Kidney epithelial cell (primary cell): ENCODE measurements at regions not wholly inside any gene's neighbourhood (a gene's known extent, or its start where the extent isn't known, plus 50 kb on each side); places are given as distances from the start of the nearest gene placed in this dataset.

Source experiments
- DNase-seq: peaks from one replicate; pipeline ENCODE4 v3.0.0-alpha.2; 2010; ENCODE audit warnings: low read depth
- H3K27me3 ChIP-seq: 2 replicates; pipeline ENCODE4 v1.6.0; 2011; ENCODE audit warnings: low read length; ENCODE audit not compliant: control insufficient read depth, insufficient read depth
- H3K36me3 ChIP-seq: 2 replicates; pipeline ENCODE4 v1.5.1; 2011; ENCODE audit warnings: low read length; ENCODE audit not compliant: control insufficient read depth, insufficient read depth
- H3K4me3 ChIP-seq: 2 replicates; pipeline ENCODE4 v1.5.1; 2011; ENCODE audit warnings: low read depth, mild to moderate bottlenecking, control low read depth, low read length
- TF ChIP-seq, protein P1 (sequence below): IDR thresholded peaks from 2 replicates; pipeline ENCODE4 v1.5.1; 2011; ENCODE audit warnings: mild to moderate bottlenecking, moderate library complexity, low read length, control low read depth, inconsistent platforms; ENCODE audit not compliant: insufficient read depth, poor library complexity, severe bottlenecking

DNA sequence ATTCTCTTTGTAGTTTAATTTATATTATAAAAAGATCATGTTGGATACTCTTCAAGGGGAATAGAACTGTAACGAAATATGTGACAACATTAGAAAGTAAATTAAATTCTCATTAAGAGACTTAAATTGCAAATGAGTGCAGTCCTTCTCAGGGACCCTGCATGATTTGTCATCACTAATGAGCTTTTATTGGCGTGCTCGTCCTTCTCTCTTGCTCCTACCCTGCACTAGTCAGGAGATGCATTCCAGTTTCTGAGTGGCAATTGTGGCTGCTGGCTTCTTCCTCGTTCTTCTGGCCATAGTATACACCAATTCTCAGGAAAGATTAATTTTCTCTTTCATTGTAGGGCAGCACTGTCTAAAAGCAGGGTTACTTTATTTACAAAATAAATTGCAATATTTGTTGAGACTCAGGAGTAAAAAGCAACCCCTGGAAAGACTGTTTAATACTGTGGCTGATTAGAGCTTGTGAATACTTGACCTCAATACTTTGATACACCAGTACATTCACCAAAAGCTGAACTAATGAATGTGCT lies 376.3 kb upstream of the CHD1 start:
- Histone ChIP-seq H3K36me3 (no peaks in the 10 kb centered on the region), H3K27me3 (no peaks in the 10 kb centered on the region), H3K4me3 (no peak overlapping the region)
- TF ChIP-seq, protein P1, sequence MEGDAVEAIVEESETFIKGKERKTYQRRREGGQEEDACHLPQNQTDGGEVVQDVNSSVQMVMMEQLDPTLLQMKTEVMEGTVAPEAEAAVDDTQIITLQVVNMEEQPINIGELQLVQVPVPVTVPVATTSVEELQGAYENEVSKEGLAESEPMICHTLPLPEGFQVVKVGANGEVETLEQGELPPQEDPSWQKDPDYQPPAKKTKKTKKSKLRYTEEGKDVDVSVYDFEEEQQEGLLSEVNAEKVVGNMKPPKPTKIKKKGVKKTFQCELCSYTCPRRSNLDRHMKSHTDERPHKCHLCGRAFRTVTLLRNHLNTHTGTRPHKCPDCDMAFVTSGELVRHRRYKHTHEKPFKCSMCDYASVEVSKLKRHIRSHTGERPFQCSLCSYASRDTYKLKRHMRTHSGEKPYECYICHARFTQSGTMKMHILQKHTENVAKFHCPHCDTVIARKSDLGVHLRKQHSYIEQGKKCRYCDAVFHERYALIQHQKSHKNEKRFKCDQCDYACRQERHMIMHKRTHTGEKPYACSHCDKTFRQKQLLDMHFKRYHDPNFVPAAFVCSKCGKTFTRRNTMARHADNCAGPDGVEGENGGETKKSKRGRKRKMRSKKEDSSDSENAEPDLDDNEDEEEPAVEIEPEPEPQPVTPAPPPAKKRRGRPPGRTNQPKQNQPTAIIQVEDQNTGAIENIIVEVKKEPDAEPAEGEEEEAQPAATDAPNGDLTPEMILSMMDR: no peak
- no peak for DNase-seq

DNA sequence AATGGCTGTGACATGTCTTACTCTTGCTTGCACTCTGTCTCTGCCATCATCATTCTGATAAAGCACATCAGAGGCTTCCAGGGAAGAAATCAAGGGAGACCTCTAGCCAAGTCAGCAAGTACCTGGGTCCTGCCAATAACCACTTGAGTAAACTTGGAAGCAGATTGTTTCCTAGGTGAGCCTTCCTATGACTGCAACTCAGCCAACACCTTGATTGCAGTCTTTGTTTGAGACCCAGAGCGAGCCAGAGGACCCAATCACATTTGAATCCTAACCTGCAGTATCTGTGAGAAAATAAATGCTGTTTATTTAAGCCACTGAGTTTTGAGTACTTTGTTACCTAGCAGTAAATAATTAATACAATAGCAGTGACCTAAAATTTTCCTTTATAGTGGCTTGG lies 356.8 kb upstream of the CHD1 start:
- no peaks in the 10 kb centered on the region for H3K27me3 ChIP-seq
- no peak for DNase-seq
- no peak overlapping the region for H3K4me3 ChIP-seq
- TF ChIP-seq, protein P1: no peak
- H3K36me3 ChIP-seq: no peaks in the 10 kb centered on the region

DNA sequence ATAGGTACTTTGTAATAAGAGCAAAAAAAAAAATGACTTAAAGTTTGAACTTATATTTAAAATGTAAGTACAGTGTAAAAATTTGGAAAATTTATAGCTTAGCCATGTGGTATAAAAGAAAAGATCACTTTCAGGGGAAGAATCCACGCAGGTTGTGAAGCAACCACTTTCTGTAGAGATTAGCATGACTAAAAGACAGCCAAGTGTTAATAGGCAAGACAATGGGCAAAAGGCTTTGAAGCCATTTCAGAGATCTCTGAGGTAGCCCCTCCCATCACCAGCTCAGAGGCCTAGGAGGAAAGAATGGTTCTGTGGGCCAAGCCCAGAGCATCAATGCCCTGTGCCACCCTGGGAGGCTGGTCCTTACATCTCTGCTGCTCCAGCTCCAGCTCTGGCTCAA lies 346.3 kb upstream of the CHD1 start:
- TF ChIP-seq, protein P1: no peak
- Histone ChIP-seq H3K27me3 (no peaks in the 10 kb centered on the region), H3K36me3 (no peaks in the 10 kb centered on the region), H3K4me3 (no peak overlapping the region)
- no peak for DNase-seq

DNA sequence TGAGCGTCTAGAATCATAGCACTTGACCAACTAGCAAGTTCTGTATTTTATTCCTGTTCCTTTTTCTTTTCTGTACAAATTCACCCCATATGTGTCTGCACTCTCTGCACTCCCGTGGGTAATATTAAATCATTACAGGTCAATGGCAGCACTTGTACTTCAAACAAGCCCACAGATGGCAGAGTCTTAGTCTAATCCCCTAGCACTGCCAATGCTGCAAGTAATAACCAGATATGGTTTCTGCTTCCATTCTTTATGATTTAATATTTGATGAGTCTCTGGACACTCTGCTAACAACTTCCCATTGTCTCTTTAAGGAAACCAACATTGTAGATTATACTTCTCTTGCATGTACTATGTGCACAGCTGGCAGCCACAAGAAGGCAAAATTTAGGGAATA lies 343.8 kb upstream of the CHD1 start:
- no peaks in the 10 kb centered on the region for H3K36me3 ChIP-seq
- H3K4me3 ChIP-seq: no peak overlapping the region
- TF ChIP-seq, protein P1: no peak
- no peaks in the 10 kb centered on the region for H3K27me3 ChIP-seq
- DNase-seq: no peak

DNA sequence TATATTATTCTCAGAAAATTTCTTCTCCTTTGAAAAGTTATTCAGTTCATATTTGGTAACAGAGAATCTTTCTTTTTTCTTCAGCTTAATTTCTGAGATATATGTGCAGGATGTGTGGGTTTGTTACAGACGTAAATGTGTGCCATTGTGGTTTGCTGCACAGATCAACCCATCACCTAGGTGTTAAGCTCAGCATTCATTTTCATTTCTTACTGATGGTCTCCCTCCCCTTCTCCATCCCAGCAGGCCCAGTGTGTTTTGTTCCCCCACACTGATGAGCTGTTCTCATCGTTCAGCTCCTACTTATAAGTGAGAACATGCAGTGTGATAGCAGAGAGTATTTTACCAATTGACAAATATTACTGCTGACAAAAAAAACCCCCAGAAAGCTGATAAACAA lies 330.0 kb upstream of the CHD1 start:
- no peaks in the 10 kb centered on the region for H3K27me3 ChIP-seq
- no peak overlapping the region for H3K4me3 ChIP-seq
- no peak for DNase-seq
- TF ChIP-seq, protein P1: no peak
- no peaks in the 10 kb centered on the region for H3K36me3 ChIP-seq

DNA sequence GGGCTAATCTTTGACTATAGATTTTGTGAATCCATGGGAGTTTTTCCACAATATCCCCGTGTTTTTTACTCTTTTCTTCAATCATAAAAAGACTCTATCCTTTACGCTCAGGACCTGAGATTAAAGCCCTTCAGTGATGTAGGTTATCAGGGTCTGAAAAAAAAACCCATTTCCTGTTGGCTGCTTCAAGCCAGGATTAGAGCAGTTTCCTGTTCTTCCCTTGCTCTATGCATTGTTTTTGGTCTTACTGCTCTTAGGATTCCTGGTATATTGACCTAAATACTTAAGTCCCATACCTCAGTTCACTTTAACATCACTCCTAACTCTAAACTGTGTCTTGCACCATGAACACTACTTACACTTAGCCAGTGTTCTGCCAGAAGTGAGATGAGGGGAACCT lies 319.3 kb upstream of the CHD1 start:
- DNase-seq: no peak
- TF ChIP-seq, protein P1: no peak
- Histone ChIP-seq H3K36me3 (no peaks in the 10 kb centered on the region), H3K4me3 (no peak overlapping the region), H3K27me3 (no peaks in the 10 kb centered on the region)
